ENCODE measurements at regions not wholly inside any gene's neighbourhood (a gene's known extent, or its start where the extent isn't known, plus 50 kb on each side); places are given as distances from the start of the nearest gene placed in this dataset. TPM values are rescaled to one million over a fixed set of nuclear protein-coding genes. Genes with fewer than 3 reads are reported as not detected.

DNA sequence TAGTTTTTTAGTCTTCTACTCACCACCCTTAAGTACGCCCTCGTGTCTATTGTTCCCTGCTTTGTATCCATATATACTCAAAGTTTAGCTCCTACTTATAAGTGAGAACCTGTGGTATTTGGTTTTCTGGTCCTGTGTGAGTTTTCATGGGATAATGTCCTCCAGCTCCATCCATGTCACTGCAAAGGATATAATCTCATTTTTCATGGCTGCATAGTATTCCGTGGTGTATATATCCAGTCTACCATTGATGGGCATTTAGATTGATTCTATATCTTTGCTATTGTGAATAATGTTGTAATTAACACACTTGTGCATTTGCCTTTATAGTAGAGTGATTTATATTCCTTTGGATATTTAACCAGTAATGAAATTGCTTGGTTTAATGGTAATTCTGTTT lies 579.9 kb downstream of the CDH18 start:
- H3K4me1 ChIP-seq, result peaks cover 5% of the 10 kb centered on the region
- WGBS, 2 donors, result 62 to 95% methylated on average over 3 of the region's 3 CpGs
- no peaks in the 10 kb centered on the region for H3K36me3 ChIP-seq (replicated peaks in 1 of 2; ENCODE audit: insufficient read depth in 1 of 2, low read depth in 2 of 2)
- no peak for TF ChIP-seq POLR2A (IDR thresholded peaks at IDR 0.05)
- no peak overlapping the region for H3K4me3 ChIP-seq
- no peaks in the 10 kb centered on the region for H3K27me3 ChIP-seq
- intact Hi-C loops (cut with DNase I), result no loop called here
- ATAC-seq (no peak), DNase-seq (no peak)
- H3K27ac ChIP-seq, result no peak overlapping the region
- H3K9me3 ChIP-seq, result no peaks in the 10 kb centered on the region

DNA sequence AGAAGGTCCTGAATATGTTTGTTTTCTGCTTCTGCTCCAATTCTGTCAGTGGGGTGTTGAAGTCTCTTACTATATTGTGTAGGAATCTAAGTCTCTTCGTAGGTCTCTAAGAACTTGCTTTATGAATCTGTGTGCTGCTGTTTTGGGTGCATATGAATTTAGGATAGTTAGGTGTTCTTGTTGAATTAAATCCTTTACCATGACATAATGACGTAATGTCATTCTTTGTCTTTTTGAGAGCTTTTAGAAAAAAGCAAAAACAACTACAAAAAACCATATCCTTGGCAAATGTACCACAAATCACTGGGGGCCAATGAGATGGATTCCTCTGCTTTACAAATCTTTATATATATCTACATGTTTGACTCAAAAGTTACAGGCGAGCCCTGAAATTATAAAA lies 576.1 kb downstream of the CDH18 start:
- TF ChIP-seq POLR2A (IDR thresholded peaks at IDR 0.05), result no peak
- TF ChIP-seq, protein P1, sequence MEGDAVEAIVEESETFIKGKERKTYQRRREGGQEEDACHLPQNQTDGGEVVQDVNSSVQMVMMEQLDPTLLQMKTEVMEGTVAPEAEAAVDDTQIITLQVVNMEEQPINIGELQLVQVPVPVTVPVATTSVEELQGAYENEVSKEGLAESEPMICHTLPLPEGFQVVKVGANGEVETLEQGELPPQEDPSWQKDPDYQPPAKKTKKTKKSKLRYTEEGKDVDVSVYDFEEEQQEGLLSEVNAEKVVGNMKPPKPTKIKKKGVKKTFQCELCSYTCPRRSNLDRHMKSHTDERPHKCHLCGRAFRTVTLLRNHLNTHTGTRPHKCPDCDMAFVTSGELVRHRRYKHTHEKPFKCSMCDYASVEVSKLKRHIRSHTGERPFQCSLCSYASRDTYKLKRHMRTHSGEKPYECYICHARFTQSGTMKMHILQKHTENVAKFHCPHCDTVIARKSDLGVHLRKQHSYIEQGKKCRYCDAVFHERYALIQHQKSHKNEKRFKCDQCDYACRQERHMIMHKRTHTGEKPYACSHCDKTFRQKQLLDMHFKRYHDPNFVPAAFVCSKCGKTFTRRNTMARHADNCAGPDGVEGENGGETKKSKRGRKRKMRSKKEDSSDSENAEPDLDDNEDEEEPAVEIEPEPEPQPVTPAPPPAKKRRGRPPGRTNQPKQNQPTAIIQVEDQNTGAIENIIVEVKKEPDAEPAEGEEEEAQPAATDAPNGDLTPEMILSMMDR (IDR thresholded peaks at IDR 0.05), result no peak
- Histone ChIP-seq H3K27ac (no peak overlapping the region), H3K4me3 (no peak overlapping the region), H3K27me3 (no peaks in the 10 kb centered on the region), H3K4me1 (peaks cover under 1% of the 10 kb centered on the region), H3K36me3 (replicated peaks in 1 of 2; ENCODE audit: insufficient read depth in 1 of 2, low read depth in 2 of 2) (no peaks in the 10 kb centered on the region), H3K9me3 (no peaks in the 10 kb centered on the region)
- WGBS, 2 donors, result 78 to 81% methylated on average over 3 of the region's 3 CpGs
- no peak for ATAC-seq
- DNase-seq, result no peak
- intact Hi-C loops (cut with DNase I), result no loop called here

Small RNA genes lying in the stretch of these regions (small RNA-seq; reads per million reads assigned to genes)
- gene AC025768.1 (not detected), gene RF00017 (not detected), gene RF00136 (0.56 reads per million, percentile 6 among the genes with 10 or more reads in this experiment), gene RN7SL58P (not detected)

All from body of pancreas (tissue), 4 donors.